ENCODE measurements at regions not wholly inside any gene's neighbourhood (a gene's known extent, or its start where the extent isn't known, plus 50 kb on each side); places are given as distances from the start of the nearest gene placed in this dataset.
"Not testable (repeated sequence)": the region's sequence is repeated elsewhere in the genome, so short reads cannot be mapped to it uniquely, and the experiment has no call there.

DNA sequence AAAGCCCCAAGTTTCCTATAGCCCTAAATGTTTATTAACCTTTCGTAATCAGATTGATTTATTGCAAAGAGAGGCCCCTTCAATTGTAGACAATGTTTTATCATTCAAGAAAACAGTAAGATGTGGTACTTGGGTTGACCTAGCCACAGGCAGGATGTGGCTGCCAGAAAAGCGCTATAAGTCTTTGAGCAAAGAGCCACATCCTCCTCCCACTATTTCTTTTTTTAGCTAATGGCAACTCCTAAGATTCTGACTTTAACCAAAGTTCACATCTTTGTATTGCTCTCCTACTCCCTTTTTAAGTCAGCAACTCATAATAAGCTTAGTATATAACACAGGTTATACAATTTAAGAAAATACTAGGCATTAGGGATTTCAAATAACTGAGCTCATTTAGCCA lies 70.7 kb upstream of the PPP3CA start:
- H3K4me3 ChIP-seq, result no peak overlapping the region
- no peaks in the 10 kb centered on the region for H3K9me3 ChIP-seq
- TF ChIP-seq, protein P1, sequence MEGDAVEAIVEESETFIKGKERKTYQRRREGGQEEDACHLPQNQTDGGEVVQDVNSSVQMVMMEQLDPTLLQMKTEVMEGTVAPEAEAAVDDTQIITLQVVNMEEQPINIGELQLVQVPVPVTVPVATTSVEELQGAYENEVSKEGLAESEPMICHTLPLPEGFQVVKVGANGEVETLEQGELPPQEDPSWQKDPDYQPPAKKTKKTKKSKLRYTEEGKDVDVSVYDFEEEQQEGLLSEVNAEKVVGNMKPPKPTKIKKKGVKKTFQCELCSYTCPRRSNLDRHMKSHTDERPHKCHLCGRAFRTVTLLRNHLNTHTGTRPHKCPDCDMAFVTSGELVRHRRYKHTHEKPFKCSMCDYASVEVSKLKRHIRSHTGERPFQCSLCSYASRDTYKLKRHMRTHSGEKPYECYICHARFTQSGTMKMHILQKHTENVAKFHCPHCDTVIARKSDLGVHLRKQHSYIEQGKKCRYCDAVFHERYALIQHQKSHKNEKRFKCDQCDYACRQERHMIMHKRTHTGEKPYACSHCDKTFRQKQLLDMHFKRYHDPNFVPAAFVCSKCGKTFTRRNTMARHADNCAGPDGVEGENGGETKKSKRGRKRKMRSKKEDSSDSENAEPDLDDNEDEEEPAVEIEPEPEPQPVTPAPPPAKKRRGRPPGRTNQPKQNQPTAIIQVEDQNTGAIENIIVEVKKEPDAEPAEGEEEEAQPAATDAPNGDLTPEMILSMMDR (IDR thresholded peaks at IDR 0.05), result no peak
- no peak for TF ChIP-seq POLR2A (IDR thresholded peaks at IDR 0.05)
- DNase-seq, result no peak
- H3K27me3 ChIP-seq, result no peaks in the 10 kb centered on the region
- intact Hi-C loops (cut with DNase I; ENCODE audit: low total_unique reads), result no loop called here
- no peak overlapping the region for H3K27ac ChIP-seq
- H3K4me1 ChIP-seq, result no peaks in the 10 kb centered on the region
- WGBS, 2 donors, result 79 to 82% methylated on average over 2 of the region's 2 CpGs
- no peaks in the 10 kb centered on the region for H3K36me3 ChIP-seq (ENCODE audit: low read depth, missing control alignments)

- TF ChIP-seq, protein P1 (IDR thresholded peaks at IDR 0.05), result no peak
- TF ChIP-seq POLR2A (IDR thresholded peaks at IDR 0.05), result no peak
- Histone ChIP-seq H3K27me3 (no peaks in the 10 kb centered on the region), H3K4me1 (no peaks in the 10 kb centered on the region), H3K36me3 (ENCODE audit: low read depth, missing control alignments) (no peaks in the 10 kb centered on the region), H3K27ac (no peak overlapping the region), H3K9me3 (no peaks in the 10 kb centered on the region), H3K4me3 (no peak overlapping the region)
- no peak for DNase-seq
- WGBS, 2 donors, result 96 to 97% methylated on average over 3 to 6 of the region's 6 CpGs
- intact Hi-C loops (cut with DNase I; ENCODE audit: low total_unique reads), result no loop called here
These were observed 69.7 kb upstream of the PPP3CA start for GRCh38 chr4:101417046-101417445.

GRCh38 chr4:101415962-101416361 lies 68.6 kb upstream of the PPP3CA start:
- TF ChIP-seq, protein P1 (IDR thresholded peaks at IDR 0.05), result no peak
- TF ChIP-seq POLR2A (IDR thresholded peaks at IDR 0.05), result no peak
- intact Hi-C loops (cut with DNase I; ENCODE audit: low total_unique reads), result no loop called here

GRCh38 chr4:101414496-101414895 lies 67.2 kb upstream of the PPP3CA start:
- Histone ChIP-seq H3K36me3 (ENCODE audit: low read depth, missing control alignments) (no peaks in the 10 kb centered on the region), H3K4me3 (no peak overlapping the region), H3K4me1 (no peaks in the 10 kb centered on the region), H3K27ac (no peak overlapping the region), H3K9me3 (no peaks in the 10 kb centered on the region), H3K27me3 (no peaks in the 10 kb centered on the region)
- intact Hi-C loops (cut with DNase I; ENCODE audit: low total_unique reads), result no loop called here
- no peak for DNase-seq
- WGBS, 2 donors, result 73 to 92% methylated on average over 1 of the region's 1 CpG
- TF ChIP-seq, protein P1 (IDR thresholded peaks at IDR 0.05), result no peak
- TF ChIP-seq POLR2A (IDR thresholded peaks at IDR 0.05), result no peak

More at GRCh38 chr4:101415962-101416361, 68.6 kb upstream of the PPP3CA start:
- Histone ChIP-seq H3K36me3 (ENCODE audit: low read depth, missing control alignments) (no peaks in the 10 kb centered on the region), H3K4me1 (no peaks in the 10 kb centered on the region), H3K27ac (no peak overlapping the region), H3K4me3 (no peak overlapping the region), H3K27me3 (no peaks in the 10 kb centered on the region), H3K9me3 (no peaks in the 10 kb centered on the region)
- no peak for DNase-seq
- WGBS, 2 donors, result 95 to 96% methylated on average over 6 of the region's 6 CpGs

GRCh38 chr4:101411926-101412325 lies 64.6 kb upstream of the PPP3CA start:
- Histone ChIP-seq H3K27me3 (no peaks in the 10 kb centered on the region), H3K4me3 (no peak overlapping the region), H3K4me1 (no peaks in the 10 kb centered on the region), H3K27ac (no peak overlapping the region), H3K9me3 (no peaks in the 10 kb centered on the region), H3K36me3 (ENCODE audit: low read depth, missing control alignments) (no peaks in the 10 kb centered on the region)
- WGBS, 2 donors, result 70 to 92% methylated on average over 2 of the region's 2 CpGs
- no peak for DNase-seq
- intact Hi-C loops (cut with DNase I; ENCODE audit: low total_unique reads), result no loop called here
- TF ChIP-seq, protein P1 (IDR thresholded peaks at IDR 0.05), result no peak
- TF ChIP-seq POLR2A (IDR thresholded peaks at IDR 0.05), result no peak

DNA sequence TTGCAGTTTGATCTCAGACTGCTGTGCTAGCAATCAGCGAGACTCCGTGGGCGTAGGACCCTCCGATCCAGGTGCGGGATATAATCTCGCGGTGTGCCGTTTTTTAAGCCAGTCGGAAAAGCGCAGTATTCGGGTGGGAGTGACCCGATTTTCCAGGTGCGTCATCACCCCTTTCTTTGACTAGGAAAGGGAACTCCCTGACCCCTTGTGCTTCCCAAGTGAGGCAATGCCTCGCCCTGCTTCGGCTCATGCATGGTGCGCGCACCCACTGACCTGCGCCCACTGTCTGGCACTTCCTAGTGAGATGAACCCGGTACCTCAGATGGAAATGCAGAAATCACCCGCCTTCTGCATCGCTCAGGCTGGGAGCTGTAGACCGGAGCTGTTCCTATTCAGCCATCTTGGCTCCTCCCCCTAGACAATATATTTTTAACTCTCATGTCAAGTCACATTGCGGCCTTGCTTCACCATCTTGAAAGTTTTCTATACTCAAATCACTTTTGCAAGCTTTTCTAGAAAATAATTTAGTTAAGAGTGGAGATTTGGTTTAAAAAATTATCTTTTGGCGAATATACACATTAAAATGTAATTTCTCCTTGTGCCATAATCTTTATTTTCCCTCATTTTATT lies 64.1 kb upstream of the PPP3CA start:
- H3K27me3 ChIP-seq; H3K4me1 ChIP-seq; DNase-seq; H3K36me3 ChIP-seq (ENCODE audit: low read depth, missing control alignments); H3K9me3 ChIP-seq; intact Hi-C loops (cut with DNase I; ENCODE audit: low total_unique reads); H3K27ac ChIP-seq; H3K4me3 ChIP-seq: not testable (repeated sequence)
- WGBS, 2 donors, result 94 to 99% methylated on average over 19 to 24 of the region's 24 CpGs

All from testis (tissue), 2 donors.